Hepatocyte (in vitro differentiated cells): ENCODE measurements at regions not wholly inside any gene's neighbourhood (a gene's known extent, or its start where the extent isn't known, plus 50 kb on each side); places are given as distances from the start of the nearest gene placed in this dataset.

ENCODE experiments used
- DNase-seq: peaks from one replicate; pipeline ENCODE4 v3.0.0-alpha.2; 2016; ENCODE audit warnings: low spot score
- H2AFZ ChIP-seq: fragments of 200-600 bp; sonication (generic); 2 replicates; pipeline ENCODE4 v1.6.0; 2016; ENCODE audit warnings: antibody characterized with exemption, mild to moderate bottlenecking
- H3K27ac ChIP-seq: fragments of 200-600 bp; sonication (generic); 2 replicates; pipeline ENCODE4 v1.5.1; 2016; ENCODE audit warnings: mild to moderate bottlenecking
- H3K27me3 ChIP-seq: fragments of 200-600 bp; sonication (generic); 2 replicates; pipeline ENCODE4 v1.6.1; 2016
- H3K36me3 ChIP-seq: fragments of 200-600 bp; sonication (generic); replicated peaks from 2 replicates; pipeline ENCODE4 v1.5.1; 2016; ENCODE audit warnings: low read depth; ENCODE audit not compliant: insufficient read depth
- H3K4me1 ChIP-seq: fragments of 200-600 bp; sonication (generic); 2 replicates; pipeline ENCODE4 v1.5.1; 2016; ENCODE audit warnings: mild to moderate bottlenecking, moderate library complexity; ENCODE audit not compliant: insufficient read depth
- H3K4me2 ChIP-seq: fragments of 200-600 bp; sonication (generic); 2 replicates; pipeline ENCODE4 v1.6.0; 2016
- H3K4me3 ChIP-seq: fragments of 200-600 bp; sonication (generic); 2 replicates; pipeline ENCODE4 v1.5.1; 2016; ENCODE audit warnings: mild to moderate bottlenecking
- H3K79me2 ChIP-seq: fragments of 200-600 bp; sonication (generic); 2 replicates; pipeline ENCODE4 v1.6.0; 2017; ENCODE audit warnings: mild to moderate bottlenecking
- H3K9me2 ChIP-seq: fragments of 200-600 bp; sonication (generic); replicated peaks from 2 replicates; pipeline ENCODE4 v1.6.0; 2017; ENCODE audit warnings: mild to moderate bottlenecking; ENCODE audit not compliant: insufficient read depth
- H3K9me3 ChIP-seq: fragments of 200-600 bp; sonication (generic); 2 replicates; pipeline ENCODE4 v1.5.1; 2016; ENCODE audit warnings: low read depth, mild to moderate bottlenecking
- H4K20me1 ChIP-seq: fragments of 200-600 bp; sonication (generic); 2 replicates; pipeline ENCODE4 v1.6.0; 2016; ENCODE audit warnings: mild to moderate bottlenecking; ENCODE audit not compliant: insufficient read depth, poor library complexity, severe bottlenecking
- CTCF ChIP-seq: fragments of 200-600 bp; sonication (generic); IDR thresholded peaks from 2 replicates; pipeline ENCODE4 v1.5.1; 2016; ENCODE audit warnings: antibody characterized with exemption, mild to moderate bottlenecking; ENCODE audit not compliant: poor library complexity
- EZH2 ChIP-seq: fragments of 200-600 bp; sonication (generic); IDR thresholded peaks from 2 replicates; pipeline ENCODE4 v1.6.1; 2016; ENCODE audit warnings: antibody characterized with exemption, mild to moderate bottlenecking, borderline replicate concordance
- EZH2phosphoT487 ChIP-seq: fragments of 200-600 bp; sonication (generic); IDR thresholded peaks from one replicate; pipeline ENCODE4 v1.6.1; 2018; ENCODE audit warnings: antibody characterized with exemption, mild to moderate bottlenecking, low read depth, moderate library complexity; ENCODE audit not compliant: unreplicated experiment, severe bottlenecking
- WGBS: methylation state at CpG from one replicate; pipeline ENCODE4 v1.1.6; 2016; ENCODE audit warnings: low lambda C conversion rate; ENCODE audit errors: missing lambda C conversion rate; 5-methylcytosine and 5-hydroxymethylcytosine counted together

GRCh38 chr5:124906339-124907097 lies 160.1 kb upstream of the ZNF608 start:
- Histone ChIP-seq H3K4me3 (no peak overlapping the region), H4K20me1 (no peaks in the 10 kb centered on the region), H3K27me3 (no peaks in the 10 kb centered on the region), H3K9me3 (no peaks in the 10 kb centered on the region), H2AFZ (no peak overlapping the region), H3K36me3 (no peaks in the 10 kb centered on the region), H3K27ac (peak overlapping the region; percentile 52), H3K4me2 (peak overlapping the region; percentile 24), H3K4me1 (peaks cover 42% of the 10 kb centered on the region), H3K79me2 (no peaks in the 10 kb centered on the region), H3K9me2 (no peaks in the 10 kb centered on the region)
- WGBS = 10% methylated on average over 6 of the region's 6 CpGs
- TF ChIP-seq CTCF (no peak), EZH2phosphoT487 (no peak), EZH2 (no peak)
- DNase-seq = peak; percentile 58

- H3K9me2 ChIP-seq = no peaks in the 10 kb centered on the region
- WGBS = 96% methylated on average over 12 of the region's 12 CpGs
- H3K4me2 ChIP-seq = peak overlapping the region; percentile 24
- H3K27ac ChIP-seq = peak overlapping the region; percentile 52
- H3K79me2 ChIP-seq = no peaks in the 10 kb centered on the region
- no peak for TF ChIP-seq EZH2phosphoT487
- no peak for TF ChIP-seq EZH2
- H3K27me3 ChIP-seq = no peaks in the 10 kb centered on the region
- no peaks in the 10 kb centered on the region for H3K36me3 ChIP-seq
- no peaks in the 10 kb centered on the region for H4K20me1 ChIP-seq
- peaks cover 36% of the 10 kb centered on the region for H3K4me1 ChIP-seq
- H2AFZ ChIP-seq = no peak overlapping the region
- no peak overlapping the region for H3K4me3 ChIP-seq
- DNase-seq = no peak
- no peaks in the 10 kb centered on the region for H3K9me3 ChIP-seq
These were observed 160.7 kb upstream of the ZNF608 start for GRCh38 chr5:124907098-124907644.

- no peak overlapping the region for H2AFZ ChIP-seq
- peak overlapping the region; percentile 48 for H3K4me2 ChIP-seq
- no peak for TF ChIP-seq EZH2phosphoT487
- TF ChIP-seq CTCF = no peak
- TF ChIP-seq EZH2 = no peak
- H4K20me1 ChIP-seq = no peaks in the 10 kb centered on the region
- peak; percentile 40 for DNase-seq
- H3K9me3 ChIP-seq = no peaks in the 10 kb centered on the region
- peak overlapping the region; percentile 46 for H3K27ac ChIP-seq
- no peak overlapping the region for H3K4me3 ChIP-seq
- H3K4me1 ChIP-seq = peaks cover 34% of the 10 kb centered on the region
- H3K79me2 ChIP-seq = no peaks in the 10 kb centered on the region
- 19% methylated on average over 7 of the region's 7 CpGs for WGBS
- no peaks in the 10 kb centered on the region for H3K36me3 ChIP-seq
- no peaks in the 10 kb centered on the region for H3K27me3 ChIP-seq
- no peaks in the 10 kb centered on the region for H3K9me2 ChIP-seq
These were observed 162.4 kb upstream of the ZNF608 start for GRCh38 chr5:124908581-124909451.

DNA sequence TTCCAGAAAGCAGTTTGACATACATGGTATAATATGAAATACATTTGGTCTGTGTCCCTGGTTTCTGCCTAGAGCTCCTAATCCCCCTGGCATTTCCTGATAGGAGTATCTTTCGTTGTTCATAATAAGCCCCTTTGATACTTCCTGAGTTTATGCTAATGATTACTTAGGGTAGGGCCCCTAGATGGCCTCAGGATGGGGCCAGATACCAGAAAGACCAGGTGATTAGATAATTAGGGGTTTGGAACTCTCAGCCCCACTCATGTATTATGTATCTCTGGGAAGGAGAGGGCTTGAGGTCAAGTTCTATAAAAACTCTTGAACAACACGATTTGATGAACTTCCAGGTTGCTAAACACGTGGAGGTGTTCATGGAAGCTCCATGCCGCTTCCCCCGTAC lies 163.3 kb upstream of the ZNF608 start:
- Histone ChIP-seq H3K79me2 (no peaks in the 10 kb centered on the region), H3K36me3 (no peaks in the 10 kb centered on the region), H3K9me3 (no peaks in the 10 kb centered on the region), H3K27me3 (no peaks in the 10 kb centered on the region), H3K4me3 (no peak overlapping the region), H2AFZ (no peak overlapping the region), H3K27ac (peak overlapping the region; percentile 46), H3K4me1 (peaks cover 34% of the 10 kb centered on the region), H4K20me1 (no peaks in the 10 kb centered on the region), H3K4me2 (peak overlapping the region; percentile 48), H3K9me2 (no peaks in the 10 kb centered on the region)
- 73% methylated on average over 5 of the region's 5 CpGs for WGBS
- no peak for DNase-seq
- TF ChIP-seq EZH2 (no peak), CTCF (peak; percentile 15), EZH2phosphoT487 (no peak)
